A549 (cell line): ENCODE measurements at regions not wholly inside any gene's neighbourhood (a gene's known extent, or its start where the extent isn't known, plus 50 kb on each side); places are given as distances from the start of the nearest gene placed in this dataset.

Experiments
- BHLHE40 ChIP-seq: IDR thresholded peaks from 2 replicates; pipeline ENCODE4 v1.6.1; 2012; ENCODE audit warnings: low read depth, low read length, inconsistent platforms
- JUN ChIP-seq, 2 experiments: fragments of >200 bp; sonication (Bioruptor Twin); formaldehyde crosslinking; IDR thresholded peaks; 2 replicates in 1 of 2; 3 replicates in 1 of 2; pipeline ENCODE4 v1.6.1; 2016 to 2017
- MAZ ChIP-seq: fragments of 150-350 bp; IDR thresholded peaks from 2 replicates; pipeline ENCODE4 v1.6.1; 2014; ENCODE audit warnings: antibody characterized with exemption, low read depth, low read length, borderline replicate concordance
- POLR2A ChIP-seq: IDR thresholded peaks from 2 replicates; pipeline ENCODE4 v1.6.1; 2012; ENCODE audit warnings: mild to moderate bottlenecking, low read length
- RCOR1 ChIP-seq: fragments of 150-350 bp; IDR thresholded peaks from 2 replicates; pipeline ENCODE4 v1.6.1; 2014; ENCODE audit warnings: antibody characterized with exemption, low read length, low read depth
- TF ChIP-seq, protein P1 (sequence below): fragments of >200 bp; sonication (Bioruptor Twin); formaldehyde crosslinking; IDR thresholded peaks from 3 replicates; pipeline ENCODE4 v1.5.1; 2016
- TF ChIP-seq, protein P2 (sequence below): fragments of 250-450 bp; sonication (Bioruptor Pico); IDR thresholded peaks from 2 replicates; pipeline ENCODE4 v1.5.0; 2021; ENCODE audit warnings: mild to moderate bottlenecking, moderate library complexity, borderline replicate concordance

GRCh38 chr1:177429234-177429633, 258.5 kb downstream of the BRINP2 start:
- TF ChIP-seq, protein P1, sequence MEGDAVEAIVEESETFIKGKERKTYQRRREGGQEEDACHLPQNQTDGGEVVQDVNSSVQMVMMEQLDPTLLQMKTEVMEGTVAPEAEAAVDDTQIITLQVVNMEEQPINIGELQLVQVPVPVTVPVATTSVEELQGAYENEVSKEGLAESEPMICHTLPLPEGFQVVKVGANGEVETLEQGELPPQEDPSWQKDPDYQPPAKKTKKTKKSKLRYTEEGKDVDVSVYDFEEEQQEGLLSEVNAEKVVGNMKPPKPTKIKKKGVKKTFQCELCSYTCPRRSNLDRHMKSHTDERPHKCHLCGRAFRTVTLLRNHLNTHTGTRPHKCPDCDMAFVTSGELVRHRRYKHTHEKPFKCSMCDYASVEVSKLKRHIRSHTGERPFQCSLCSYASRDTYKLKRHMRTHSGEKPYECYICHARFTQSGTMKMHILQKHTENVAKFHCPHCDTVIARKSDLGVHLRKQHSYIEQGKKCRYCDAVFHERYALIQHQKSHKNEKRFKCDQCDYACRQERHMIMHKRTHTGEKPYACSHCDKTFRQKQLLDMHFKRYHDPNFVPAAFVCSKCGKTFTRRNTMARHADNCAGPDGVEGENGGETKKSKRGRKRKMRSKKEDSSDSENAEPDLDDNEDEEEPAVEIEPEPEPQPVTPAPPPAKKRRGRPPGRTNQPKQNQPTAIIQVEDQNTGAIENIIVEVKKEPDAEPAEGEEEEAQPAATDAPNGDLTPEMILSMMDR: no peak
- TF ChIP-seq RCOR1 (no peak), BHLHE40 (no peak), POLR2A (no peak), JUN (IDR thresholded peaks at IDR 0.05) (no peak), MAZ (no peak)
- TF ChIP-seq, protein P2, sequence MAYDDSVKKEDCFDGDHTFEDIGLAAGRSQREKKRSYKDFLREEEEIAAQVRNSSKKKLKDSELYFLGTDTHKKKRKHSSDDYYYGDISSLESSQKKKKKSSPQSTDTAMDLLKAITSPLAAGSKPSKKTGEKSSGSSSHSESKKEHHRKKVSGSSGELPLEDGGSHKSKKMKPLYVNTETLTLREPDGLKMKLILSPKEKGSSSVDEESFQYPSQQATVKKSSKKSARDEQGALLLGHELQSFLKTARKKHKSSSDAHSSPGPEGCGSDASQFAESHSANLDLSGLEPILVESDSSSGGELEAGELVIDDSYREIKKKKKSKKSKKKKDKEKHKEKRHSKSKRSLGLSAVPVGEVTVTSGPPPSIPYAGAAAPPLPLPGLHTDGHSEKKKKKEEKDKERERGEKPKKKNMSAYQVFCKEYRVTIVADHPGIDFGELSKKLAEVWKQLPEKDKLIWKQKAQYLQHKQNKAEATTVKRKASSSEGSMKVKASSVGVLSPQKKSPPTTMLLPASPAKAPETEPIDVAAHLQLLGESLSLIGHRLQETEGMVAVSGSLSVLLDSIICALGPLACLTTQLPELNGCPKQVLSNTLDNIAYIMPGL (CRISPR knock-in tag): no peak
